Panc1 (cell line): ENCODE measurements at regions not wholly inside any gene's neighbourhood (a gene's known extent, or its start where the extent isn't known, plus 50 kb on each side); places are given as distances from the start of the nearest gene placed in this dataset.

Source experiments
- ATAC-seq: fragments of 200-7000 bp; cut with Tn5 transposase; 2 replicates; pipeline ENCODE4 v1.9.1; 2020; ENCODE audit warnings: mild to moderate bottlenecking, moderate library complexity
- BruUV-seq: library from RNA; stranded (reverse); fragments of 400-500 nt; replicated peaks from 2 replicates; lab custom pipeline; 2021; lab: Mats Ljungman, UMichigan
- CTCF ChIA-PET: fragments of 300-600 bp; sonication (Branson Sonifier 250); formaldehyde crosslinking; loops from one replicate; lab custom pipeline; 2022; ENCODE audit warnings: antibody characterized with exemption; lab: Charles Lee
- POLR2A ChIA-PET: fragments of 300-600 bp; sonication (Branson Sonifier 250); formaldehyde crosslinking; loops from one replicate; lab custom pipeline; 2022; ENCODE audit warnings: antibody characterized with exemption; lab: Charles Lee
- DNase-seq: peaks from one replicate; pipeline ENCODE4 v3.0.0-alpha.2; 2010; ENCODE audit warnings: low read depth, low spot score
- H3K27ac ChIP-seq: 2 replicates; pipeline ENCODE4 v1.5.1; 2011; ENCODE audit warnings: mild to moderate bottlenecking, low read length, inconsistent platforms
- H3K27me3 ChIP-seq: fragments of 200-500 bp; sonication (Bioruptor generic); 2 replicates; pipeline ENCODE4 v1.6.0; 2014; ENCODE audit warnings: low read length, inconsistent platforms; ENCODE audit not compliant: control insufficient read depth, insufficient read depth
- H3K36me3 ChIP-seq: fragments of 200-500 bp; sonication (Bioruptor generic); 2 replicates; pipeline ENCODE4 v1.5.1; 2014; ENCODE audit warnings: inconsistent platforms, mild to moderate bottlenecking, low read length, moderate library complexity; ENCODE audit not compliant: control insufficient read depth, insufficient read depth
- H3K4me1 ChIP-seq: 2 replicates; pipeline ENCODE4 v1.5.1; 2011; ENCODE audit warnings: inconsistent platforms, mild to moderate bottlenecking, low read length, moderate library complexity; ENCODE audit not compliant: control insufficient read depth, insufficient read depth
- H3K4me3 ChIP-seq, 2 experiments: 2 replicates each; pipeline ENCODE4 v1.5.1; 2011 to 2012; ENCODE audit warnings: low read depth in 2 of 2, low read length in 2 of 2, mild to moderate bottlenecking in 2 of 2, inconsistent platforms in 1 of 2, moderate library complexity in 1 of 2
- H3K9me3 ChIP-seq: fragments of 200-500 bp; sonication (Bioruptor generic); 2 replicates; pipeline ENCODE4 v1.5.1; 2014; ENCODE audit warnings: low read depth, mild to moderate bottlenecking, inconsistent platforms, low read length, moderate library complexity; ENCODE audit not compliant: control insufficient read depth, insufficient read depth
- POLR2AphosphoS5 ChIP-seq: IDR thresholded peaks from 2 replicates; pipeline ENCODE4 v1.6.1; 2012; ENCODE audit warnings: mild to moderate bottlenecking, low read depth, low read length, moderate library complexity
- REST ChIP-seq, 2 experiments: IDR thresholded peaks; 2 replicates each; pipeline ENCODE4 v1.6.1; 2011 to 2012; ENCODE audit warnings: low read depth in 2 of 2, control low read depth in 1 of 2, low read length in 1 of 2, mild to moderate bottlenecking in 1 of 2, moderate library complexity in 1 of 2; ENCODE audit not compliant: insufficient read depth in 1 of 2
- SIN3A ChIP-seq: IDR thresholded peaks from 2 replicates; pipeline ENCODE4 v1.6.1; 2012; ENCODE audit warnings: low read depth, mild to moderate bottlenecking, low read length, moderate library complexity, borderline replicate concordance; ENCODE audit not compliant: insufficient read depth
- TCF7L2 ChIP-seq: IDR thresholded peaks from 2 replicates; pipeline ENCODE4 v1.6.1; 2011; ENCODE audit warnings: mild to moderate bottlenecking, low read depth, low read length, inconsistent platforms
- in situ Hi-C: cut with HindIII; loops from 2 replicates; pipeline ENCODE4 v1.10.0; 2016; ENCODE audit warnings: low sequenced_read_pairs, low pct_unique_long_range_greater_than_20kb
- intact Hi-C: fragments of 100-400 bp; cut with micrococcal nuclease; formaldehyde crosslinking; loops from one replicate; pipeline ENCODE4 v1.10.0; 2022; ENCODE audit not compliant: unreplicated experiment
- TF ChIP-seq, protein P1 (sequence below): fragments of 450-650 bp; IDR thresholded peaks from 2 replicates; pipeline ENCODE4 v1.5.1; 2017; ENCODE audit warnings: mild to moderate bottlenecking

- POLR2A ChIA-PET, result no interaction called here
- H3K4me1 ChIP-seq, result no peaks in the 10 kb centered on the region
- no TSS peak for BruUV-seq
- no peaks in the 10 kb centered on the region for H3K27me3 ChIP-seq
- no peak overlapping the region for H3K4me3 ChIP-seq
- DNase-seq, result no peak
- no peaks in the 10 kb centered on the region for H3K36me3 ChIP-seq
- CTCF ChIA-PET, result no interaction called here
- TF ChIP-seq POLR2AphosphoS5 (no peak), REST (IDR thresholded peaks at IDR 0.05; ENCODE audit: insufficient read depth in 1 of 2, low read depth in 2 of 2, low read length in 1 of 2) (no peak), SIN3A (no peak), TCF7L2 (no peak)
- TF ChIP-seq, protein P1, sequence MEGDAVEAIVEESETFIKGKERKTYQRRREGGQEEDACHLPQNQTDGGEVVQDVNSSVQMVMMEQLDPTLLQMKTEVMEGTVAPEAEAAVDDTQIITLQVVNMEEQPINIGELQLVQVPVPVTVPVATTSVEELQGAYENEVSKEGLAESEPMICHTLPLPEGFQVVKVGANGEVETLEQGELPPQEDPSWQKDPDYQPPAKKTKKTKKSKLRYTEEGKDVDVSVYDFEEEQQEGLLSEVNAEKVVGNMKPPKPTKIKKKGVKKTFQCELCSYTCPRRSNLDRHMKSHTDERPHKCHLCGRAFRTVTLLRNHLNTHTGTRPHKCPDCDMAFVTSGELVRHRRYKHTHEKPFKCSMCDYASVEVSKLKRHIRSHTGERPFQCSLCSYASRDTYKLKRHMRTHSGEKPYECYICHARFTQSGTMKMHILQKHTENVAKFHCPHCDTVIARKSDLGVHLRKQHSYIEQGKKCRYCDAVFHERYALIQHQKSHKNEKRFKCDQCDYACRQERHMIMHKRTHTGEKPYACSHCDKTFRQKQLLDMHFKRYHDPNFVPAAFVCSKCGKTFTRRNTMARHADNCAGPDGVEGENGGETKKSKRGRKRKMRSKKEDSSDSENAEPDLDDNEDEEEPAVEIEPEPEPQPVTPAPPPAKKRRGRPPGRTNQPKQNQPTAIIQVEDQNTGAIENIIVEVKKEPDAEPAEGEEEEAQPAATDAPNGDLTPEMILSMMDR, result no peak
- in situ Hi-C loops, result no loop called here
- intact Hi-C loops, result no loop called here
- H3K9me3 ChIP-seq, result no peaks in the 10 kb centered on the region
- no peak for ATAC-seq
- no peak overlapping the region for H3K27ac ChIP-seq
Measured at GRCh38 chr9:22204240-22204639, 195.1 kb upstream of the CDKN2B start.

DNA sequence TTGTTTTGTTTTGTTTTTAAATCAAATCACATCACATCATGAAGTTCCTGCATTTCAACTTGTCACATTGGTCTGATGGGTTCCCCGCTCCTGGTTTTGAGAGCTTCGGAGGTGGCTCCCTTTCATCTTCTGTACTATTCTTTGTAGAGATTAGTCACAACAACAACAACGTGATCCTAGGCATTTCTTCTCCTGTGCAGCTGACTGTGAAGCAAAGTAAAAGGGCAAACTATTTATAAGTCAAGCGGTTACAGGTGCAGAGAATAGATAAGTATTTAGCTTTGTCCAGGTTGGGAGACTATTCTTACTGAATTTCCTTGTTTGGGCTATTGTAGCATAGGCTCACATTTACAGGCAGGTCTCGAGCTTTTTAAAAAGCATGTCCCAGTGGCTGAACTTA is 197.7 kb upstream of the CDKN2B start:
- H3K4me1 ChIP-seq, result no peaks in the 10 kb centered on the region
- no TSS peak for BruUV-seq
- ChIA-PET POLR2A (no interaction called here), CTCF (no interaction called here)
- H3K27ac ChIP-seq, result no peak overlapping the region
- in situ Hi-C loops, result no loop called here
- ATAC-seq, result no peak
- no peak for DNase-seq
- H3K9me3 ChIP-seq, result no peaks in the 10 kb centered on the region
- H3K27me3 ChIP-seq, result no peaks in the 10 kb centered on the region
- no peaks in the 10 kb centered on the region for H3K36me3 ChIP-seq
- H3K4me3 ChIP-seq, result no peak overlapping the region
- intact Hi-C loops, result no loop called here
- TF ChIP-seq, protein P1, result no peak
- TF ChIP-seq REST (IDR thresholded peaks at IDR 0.05; ENCODE audit: insufficient read depth in 1 of 2, low read depth in 2 of 2, low read length in 1 of 2) (no peak), POLR2AphosphoS5 (no peak), TCF7L2 (no peak), SIN3A (no peak)
